HG02642 (cell line): ENCODE measurements at regions not wholly inside any gene's neighbourhood (a gene's known extent, or its start where the extent isn't known, plus 50 kb on each side); places are given as distances from the start of the nearest gene placed in this dataset.
"Not testable (repeated sequence)": the region's sequence is repeated elsewhere in the genome, so short reads cannot be mapped to it uniquely, and the experiment has no call there.

ENCODE experiments used
- ATAC-seq: cut with Tn5 transposase; IDR thresholded peaks from one replicate; pipeline ENCODE4 v1.9.1; 2021; ENCODE audit warnings: mild to moderate bottlenecking; ENCODE audit not compliant: unreplicated experiment, poor library complexity

DNA sequence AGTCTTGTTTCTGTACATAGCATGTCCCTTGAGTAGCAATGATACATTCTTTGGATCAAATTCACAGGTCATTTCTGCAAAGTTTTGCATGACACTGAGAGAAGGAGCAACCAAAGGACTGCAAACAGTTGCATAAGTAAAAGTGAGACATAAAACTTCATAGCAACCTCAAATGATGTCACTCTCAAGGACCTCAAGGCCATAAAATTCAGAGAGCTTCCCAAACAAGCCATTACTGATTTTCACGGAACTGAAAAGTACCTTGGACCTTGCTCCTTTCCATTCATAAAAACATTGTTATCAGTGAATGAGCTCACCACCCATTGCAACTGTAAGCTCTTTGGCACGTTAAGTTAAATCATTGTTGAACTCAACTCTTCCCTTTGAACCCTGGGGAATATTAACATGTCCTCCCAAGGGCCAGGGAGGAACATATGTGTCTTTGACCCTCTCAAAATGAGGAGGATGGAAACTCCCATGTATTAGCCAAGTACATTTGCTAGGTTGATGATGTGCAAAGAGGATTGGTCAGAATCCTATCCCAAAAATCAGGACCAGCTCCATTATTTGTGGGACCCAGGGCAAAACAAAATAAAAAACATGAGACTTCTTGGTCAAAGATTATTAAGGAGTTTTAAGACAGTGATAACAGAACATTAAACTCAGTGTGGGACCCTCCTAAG, 275.0 kb upstream of the DYNLRB2 start:
- ATAC-seq: no peak

DNA sequence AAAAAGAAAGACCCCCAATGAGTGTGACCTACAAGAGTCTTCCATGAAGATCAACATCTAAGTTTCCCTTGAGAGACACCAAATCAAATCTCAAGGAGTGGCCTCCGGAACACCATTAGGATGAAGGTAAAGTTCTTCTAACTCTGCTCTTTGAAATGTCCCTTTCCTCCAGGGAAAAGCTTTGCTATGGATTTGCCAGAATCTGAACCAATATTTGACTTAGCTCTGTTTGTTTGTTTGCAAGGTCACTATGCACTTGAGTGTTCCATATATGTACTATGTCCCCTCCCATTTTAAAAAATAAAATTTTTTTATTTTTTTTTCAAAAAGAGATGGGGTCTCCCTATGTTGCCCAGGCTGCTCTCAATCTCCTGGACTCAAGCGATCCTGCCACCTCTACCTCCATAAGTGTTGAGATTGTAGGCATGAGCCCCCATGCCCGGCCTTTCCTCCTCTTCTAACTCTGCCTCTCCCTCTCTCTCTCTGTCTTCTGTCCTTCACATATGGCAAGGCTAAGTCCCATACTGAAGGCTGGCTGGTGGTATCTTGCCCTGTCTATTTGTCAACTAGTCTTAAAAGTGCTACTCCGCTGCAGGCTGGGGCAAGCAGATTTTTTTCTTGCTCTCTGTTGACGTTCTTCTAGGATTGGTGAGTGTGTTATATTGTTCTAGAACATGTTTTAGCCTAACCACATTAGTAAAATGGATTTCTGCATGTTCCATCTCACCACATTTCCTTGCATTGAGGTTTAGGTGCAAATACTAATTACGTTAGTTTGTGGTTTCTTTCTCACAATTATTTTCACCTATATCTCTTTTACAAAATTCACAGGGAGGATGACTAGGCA, 276.7 kb upstream of the DYNLRB2 start:
- ATAC-seq: no peak

DNA sequence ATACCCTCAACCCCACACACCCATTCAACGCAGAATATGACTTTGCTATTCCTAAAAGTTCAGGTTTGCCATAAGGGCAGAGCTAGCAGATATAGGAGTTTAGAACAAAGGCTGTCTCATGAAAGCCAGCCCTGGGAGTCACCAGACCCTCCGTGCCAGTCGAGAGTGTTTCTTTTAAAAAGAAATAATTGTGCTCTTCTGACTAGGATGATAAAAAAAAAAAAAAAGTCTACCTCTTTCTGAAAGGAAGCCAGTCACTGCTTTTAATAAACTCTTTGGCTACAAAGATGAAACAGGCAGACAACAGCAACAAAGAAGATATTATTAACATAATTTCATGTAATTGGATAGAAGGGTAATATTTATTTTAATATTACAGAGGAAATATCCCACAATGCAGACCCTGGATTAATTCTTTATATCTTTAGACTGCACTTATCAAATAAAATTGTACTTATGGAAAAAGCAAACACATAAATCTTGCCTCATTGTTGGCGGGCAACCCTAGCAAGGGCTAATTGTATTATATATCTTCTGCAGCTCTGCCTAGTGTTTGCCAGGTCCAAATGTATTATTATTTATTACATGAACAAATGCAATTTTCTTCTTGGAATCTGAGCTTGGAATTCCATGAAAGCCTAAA, 277.5 kb upstream of the DYNLRB2 start:
- ATAC-seq: no peak

DNA sequence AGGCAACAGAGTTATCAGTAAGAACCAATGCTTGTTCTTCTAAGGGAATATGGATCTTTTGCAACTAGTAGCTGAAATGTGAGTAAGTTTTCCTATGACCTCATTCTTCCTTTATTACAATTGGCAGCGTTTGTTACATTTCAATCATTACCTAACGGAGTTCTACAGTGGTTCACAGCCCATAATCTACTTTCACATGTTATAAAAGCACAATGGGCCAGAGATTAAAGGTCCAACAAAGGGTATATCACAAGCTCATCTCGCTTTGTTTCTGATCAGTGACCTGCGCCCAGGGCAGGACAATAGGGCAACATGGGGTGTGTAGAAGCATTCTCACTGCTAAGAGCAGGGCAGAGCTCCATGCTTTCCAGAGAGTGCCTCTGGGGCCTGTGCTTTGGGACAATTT, 279.9 kb upstream of the DYNLRB2 start:
- no peak for ATAC-seq

DNA sequence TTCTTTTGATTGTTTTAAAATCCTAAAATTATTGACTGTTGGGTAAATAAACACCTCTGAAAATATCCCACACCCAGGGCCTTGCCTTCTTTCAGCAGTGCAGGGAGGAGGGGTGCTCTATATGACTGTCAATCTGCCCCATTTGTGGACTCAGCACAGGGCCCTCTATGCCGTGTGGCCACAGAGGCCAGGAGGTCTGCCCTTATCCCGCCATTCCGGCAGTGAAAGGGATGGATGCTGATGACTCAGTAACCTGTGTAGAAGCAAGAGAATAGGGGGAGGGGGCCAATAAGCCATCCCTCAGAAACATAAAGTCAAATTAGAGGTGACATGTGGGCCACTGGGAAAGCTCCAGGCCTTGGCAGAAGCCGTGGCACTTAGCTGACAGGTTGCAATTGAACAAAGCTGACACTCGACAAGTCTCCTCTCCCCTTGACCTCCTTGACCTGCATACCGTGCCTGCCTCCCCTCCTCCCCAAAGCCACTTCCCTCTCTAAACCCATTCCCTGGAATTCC, 281.4 kb upstream of the DYNLRB2 start:
- ATAC-seq: no peak

DNA sequence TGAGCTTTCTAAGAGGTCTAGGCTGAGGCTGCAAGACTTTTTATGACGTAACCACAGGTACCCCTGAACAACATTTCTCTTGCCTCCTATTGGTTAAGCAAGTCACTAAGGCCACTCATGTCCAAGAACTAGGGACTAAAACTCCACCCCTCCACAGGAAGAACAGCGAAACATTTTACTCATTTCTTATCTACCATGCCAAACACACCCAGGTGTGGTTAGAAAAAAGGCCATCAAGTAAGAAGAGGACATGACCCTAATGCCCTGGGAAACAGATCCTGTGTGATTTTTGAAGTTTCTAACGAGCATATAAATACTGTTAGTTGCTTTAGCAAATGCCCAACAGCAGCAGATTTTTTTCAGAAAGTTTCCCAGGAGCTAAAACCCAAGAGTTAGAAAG, 282.4 kb upstream of the DYNLRB2 start:
- no peak for ATAC-seq

DNA sequence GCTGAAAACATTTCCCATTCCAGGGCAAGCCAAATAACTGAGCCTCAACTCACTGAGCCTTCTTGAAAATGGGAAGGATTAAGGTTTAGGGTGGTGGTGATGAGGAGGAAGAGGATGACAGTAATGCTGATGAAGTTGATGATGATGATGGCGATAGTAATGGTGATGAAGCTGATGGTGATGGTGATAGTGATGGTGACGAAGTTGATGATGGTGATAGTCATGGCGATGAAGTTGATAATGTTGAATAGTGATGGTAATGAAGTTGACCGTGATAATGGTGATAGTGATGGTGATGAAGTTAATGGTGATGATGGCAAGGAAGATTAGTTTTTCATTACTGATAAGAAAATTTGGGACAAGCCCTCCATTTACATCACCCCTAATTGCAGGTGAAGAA, 285.8 kb upstream of the DYNLRB2 start:
- ATAC-seq: no peak

DNA sequence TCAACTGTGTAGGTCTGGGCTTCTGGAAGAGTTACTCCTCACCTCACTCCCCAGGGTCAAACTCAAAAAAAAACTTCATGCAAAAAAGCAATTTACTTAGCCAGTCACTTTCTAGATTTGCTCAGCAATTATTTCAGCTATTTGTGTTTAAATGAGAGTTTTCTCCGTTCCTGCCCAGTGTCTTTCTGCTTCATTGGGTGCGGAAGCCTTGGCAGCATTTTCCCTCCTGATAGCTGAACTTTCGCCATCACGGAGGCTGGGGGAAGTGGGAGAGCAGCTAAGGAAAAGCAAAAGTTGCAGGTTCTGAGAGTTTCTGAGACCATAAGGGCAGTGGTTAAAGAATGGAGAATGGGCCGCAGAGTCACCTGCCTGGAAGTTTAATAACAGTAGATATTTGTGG, 287.1 kb upstream of the DYNLRB2 start:
- ATAC-seq: no peak

DNA sequence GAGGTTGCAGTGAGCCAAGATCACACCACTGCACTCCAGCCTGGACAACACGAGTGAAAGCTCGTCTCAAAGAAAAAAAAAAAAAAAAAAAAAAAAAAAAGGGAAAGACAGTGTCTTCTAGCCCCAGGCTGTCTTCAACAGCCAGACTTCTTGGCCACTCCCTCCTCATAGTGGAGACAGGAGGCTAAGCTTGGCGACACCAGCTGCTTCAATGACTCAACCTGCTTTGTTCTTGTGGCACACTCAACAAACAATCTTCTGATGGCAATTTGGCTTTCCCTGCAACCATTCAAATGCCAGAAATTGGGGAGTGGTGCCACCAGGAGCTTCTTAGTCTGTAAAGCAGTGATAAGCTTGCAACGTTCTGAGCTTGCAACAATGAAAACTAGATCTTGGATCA, 290.4 kb upstream of the DYNLRB2 start:
- no peak for ATAC-seq

DNA sequence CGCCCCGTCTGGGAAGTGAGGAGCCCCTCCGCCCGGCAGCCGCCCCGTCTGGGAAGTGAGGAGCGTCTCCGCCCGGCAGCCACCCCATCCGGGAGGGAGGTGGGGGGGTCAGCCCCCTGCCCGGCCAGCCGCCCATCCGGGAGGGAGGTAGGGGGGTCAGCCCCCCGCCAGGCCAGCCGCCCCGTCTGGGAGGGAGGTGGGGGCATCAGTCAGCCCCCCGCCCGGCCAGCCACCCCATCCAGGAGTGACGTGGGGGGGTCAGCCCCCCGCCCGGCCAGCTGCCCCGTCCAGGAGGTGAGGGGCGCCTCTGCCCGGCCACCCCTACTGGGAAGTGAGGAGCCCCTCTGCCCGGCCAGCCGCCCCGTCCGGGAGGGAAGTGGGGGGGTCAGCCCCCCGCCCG, 297.5 kb upstream of the DYNLRB2 start:
- not testable (repeated sequence) for ATAC-seq

DNA sequence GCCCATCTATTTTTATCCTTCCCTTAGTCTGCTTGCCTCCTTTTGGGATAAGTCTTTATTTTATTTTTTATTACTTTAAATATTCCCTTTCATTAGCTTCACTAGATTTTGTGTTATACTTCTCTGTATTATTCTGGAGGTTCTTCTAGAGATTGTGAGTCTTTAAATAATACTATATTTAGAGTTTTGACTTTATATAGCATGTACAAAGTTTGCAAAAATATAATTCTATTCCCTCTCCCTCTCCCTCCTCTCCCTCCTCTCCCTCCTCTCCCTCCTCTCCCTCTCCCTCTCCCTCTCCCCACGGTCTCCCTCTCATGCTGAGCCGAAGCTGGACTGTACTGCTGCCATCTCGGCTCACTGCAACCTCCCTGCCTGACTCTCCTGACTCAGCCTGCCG, 298.5 kb upstream of the DYNLRB2 start:
- not testable (repeated sequence) for ATAC-seq

DNA sequence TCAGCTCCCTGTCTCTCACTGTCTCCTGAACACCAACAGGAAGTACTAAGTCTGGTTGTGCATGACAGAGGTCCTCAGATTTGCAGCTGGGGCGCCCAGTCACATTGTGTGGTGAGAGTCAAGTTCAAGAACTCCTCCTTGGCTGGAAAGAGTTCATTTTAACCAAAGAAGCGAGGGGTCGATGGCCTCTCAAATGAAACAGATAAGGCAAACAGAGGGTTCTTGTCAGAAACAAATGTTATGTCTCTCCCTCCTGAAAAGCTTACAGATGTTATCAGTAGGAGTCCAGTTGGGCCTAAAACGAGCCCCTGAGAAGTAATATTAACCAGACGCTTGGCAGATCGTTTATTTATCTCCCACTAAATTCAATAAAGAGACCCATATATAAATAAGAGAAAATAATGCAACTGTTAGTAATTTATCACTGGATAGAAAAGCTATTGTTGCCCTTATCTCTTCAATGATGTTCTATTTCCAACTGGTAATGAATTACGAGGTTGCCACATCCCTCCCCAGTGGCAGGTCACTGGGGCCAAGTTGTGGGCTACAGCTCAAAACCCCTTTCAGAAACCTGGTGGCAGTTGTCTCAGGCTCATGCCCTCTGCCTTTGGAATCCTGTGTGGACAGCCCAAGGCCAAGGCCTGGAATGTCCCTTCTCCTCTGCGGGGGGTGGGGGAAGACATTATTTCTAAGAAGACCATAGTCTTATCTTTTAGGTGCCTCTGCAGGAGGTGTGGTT, 307.5 kb upstream of the DYNLRB2 start:
- no peak for ATAC-seq

DNA sequence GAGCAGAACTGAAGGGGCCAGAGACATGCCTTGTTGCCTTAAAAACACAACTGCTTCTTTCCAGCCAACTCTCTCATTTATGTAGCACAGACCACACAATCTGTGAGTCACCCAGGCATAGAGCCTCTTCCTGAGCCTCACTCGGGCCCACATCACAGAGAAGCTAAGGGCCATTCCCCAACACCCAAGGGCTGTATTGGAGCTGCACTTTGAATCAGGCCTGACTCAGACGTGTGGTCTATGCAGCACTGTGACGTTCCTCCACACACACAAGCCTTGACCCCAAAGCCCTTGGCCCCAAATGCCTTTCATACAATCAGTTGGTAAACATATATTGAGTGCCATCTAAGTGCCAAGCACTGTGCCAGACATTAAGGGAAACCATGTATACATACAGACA, 308.9 kb upstream of the DYNLRB2 start:
- ATAC-seq: peak; percentile 91

DNA sequence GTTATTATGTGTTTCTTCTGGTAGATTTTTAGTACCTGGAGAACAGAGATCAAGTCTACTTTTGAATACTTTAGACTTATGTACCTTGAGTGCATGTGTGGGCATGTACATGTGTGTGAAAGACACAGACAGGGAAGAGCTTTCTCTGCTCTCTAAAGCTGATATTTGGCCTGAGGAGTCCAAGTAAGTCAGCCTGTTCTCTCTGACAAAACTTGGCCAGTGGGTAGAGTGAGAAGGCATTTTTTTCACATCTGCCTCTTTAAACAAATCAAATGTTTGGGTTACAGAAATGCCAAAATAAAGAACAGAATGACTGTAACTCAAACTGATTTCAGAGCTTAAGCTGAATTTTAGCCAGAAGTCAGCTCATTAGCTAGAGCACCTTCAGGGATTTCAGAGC, 309.7 kb upstream of the DYNLRB2 start:
- no peak for ATAC-seq

DNA sequence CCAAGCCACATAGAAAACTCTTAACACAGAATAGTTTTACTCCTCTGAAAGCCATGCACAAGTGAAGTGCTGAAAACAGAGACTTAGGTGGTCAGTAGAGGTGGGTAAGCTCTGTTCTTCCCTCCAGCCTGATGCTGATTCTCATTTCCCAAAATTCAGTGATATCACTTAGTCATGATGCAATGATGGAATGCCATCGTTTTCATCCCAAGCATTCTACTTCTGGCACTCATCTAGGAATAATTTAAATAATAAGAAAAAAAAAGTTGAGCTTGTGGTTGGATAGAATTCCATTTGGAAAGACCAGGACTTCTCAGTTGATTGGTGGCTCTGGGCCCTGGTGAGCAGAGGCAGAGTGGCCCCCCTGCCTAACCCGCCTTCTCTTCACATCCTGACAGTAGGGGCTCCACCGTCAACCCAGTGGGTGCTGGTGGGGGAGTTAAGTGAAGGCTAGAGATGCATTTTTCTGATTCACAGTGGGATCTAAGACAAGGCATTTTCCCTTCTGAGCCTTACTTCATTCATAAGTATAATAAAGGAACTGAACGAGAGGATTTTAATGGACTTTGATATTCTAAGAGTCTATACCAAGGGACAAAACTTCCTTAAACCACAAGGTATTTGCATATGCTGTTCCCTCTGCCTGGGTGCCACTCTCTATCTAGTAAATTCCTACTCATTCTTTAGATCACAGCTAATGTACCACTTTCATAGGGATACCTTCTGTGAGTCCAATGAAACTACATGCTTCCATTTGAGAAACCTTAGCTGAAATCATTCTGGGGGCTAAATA, 310.3 kb upstream of the DYNLRB2 start:
- ATAC-seq: no peak

DNA sequence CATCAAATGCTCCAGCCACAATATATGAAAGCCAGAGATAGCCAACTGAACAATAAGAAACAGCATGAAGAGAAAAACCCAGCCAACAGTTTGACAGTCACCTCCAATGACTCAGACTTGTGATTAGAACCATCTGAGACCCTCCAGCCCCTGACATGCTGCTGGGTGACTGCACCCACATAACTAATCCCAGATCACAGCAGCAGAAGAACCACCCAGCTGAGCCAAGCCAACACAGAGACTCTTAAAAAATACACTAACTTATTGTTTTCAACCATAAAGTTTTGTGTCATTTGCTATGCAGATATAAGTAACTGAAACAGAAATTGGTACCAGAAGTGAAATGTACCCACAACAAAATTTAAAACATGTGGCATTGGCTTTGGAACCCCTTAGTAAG, 314.3 kb upstream of the DYNLRB2 start:
- ATAC-seq: no peak

DNA sequence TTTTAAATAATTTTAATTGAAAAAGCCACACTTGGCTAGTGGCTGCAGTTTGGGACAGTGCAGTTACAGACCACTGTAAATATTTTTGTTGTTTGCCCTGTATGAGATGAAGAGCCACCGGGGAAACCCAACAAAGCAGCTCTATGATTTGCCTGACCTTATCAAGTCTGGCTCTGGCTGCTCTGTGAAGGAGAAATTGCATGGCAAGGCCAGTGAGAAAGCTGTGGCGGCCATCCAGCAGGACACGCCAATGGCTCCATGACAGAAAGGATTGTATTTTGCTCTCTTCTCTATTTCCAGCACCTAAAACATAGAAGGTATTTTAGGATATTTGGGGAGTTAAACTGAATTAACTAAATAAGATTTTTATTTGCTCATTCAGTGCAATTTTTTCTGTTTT, 330.0 kb upstream of the DYNLRB2 start:
- no peak for ATAC-seq

DNA sequence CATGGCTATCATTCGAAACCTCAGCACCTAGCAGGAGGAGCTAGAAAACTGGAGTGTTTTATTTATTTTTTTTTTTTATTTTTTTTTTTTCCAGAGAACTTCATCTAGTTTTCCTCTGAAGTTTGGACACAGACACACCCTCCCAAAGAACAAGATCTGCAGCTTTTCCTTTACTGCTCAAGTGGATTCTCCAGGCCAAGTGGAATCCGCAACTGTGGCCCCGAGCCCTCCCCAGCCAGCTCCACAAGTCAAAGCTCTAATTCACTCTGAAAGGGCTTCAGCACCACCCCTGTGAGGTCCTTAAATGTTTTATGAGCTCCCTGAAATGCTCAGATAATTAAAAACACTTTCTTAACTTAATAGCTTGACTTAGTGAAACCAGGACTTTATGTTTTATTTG, 332.1 kb upstream of the DYNLRB2 start:
- no peak for ATAC-seq

DNA sequence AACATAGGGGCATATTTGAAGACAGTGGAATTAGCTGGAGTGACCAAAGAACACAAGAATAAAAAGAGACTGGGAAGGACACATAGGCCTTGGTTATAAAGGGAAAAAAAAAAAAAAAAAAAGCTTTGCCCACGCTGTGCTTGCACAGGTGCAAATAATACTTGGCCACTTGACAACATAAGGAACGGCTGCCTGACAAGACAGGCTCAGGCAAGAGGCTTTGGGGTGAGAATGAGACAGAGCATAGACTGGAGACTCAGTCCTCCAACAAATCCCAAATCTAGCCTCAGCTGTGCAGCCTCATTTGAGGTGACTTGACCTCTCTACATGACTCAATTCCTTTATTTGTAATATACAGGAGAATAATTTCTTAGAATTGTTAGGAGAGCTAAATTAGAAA, 332.8 kb upstream of the DYNLRB2 start:
- no peak for ATAC-seq

DNA sequence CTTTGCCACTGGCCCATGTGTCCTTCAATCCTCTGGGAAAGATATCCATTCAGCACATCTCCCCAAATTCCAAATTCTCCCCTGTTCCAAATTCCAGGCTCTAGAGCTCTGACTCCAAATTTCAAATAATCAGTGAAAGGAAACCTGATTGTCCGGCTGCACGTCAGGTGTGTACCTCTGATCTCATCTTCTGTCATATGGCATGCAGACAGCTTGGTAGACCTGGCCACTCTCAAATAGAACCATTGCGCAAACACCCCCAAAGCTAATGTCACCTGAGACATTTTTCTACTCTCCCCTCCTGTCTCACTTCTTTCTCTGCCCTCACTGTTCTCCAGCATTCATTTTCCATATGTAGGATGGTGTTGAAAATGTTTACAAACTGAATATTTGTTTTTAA, 337.0 kb upstream of the DYNLRB2 start:
- ATAC-seq: no peak
